ENCODE measurements at regions not wholly inside any gene's neighbourhood (a gene's known extent, or its start where the extent isn't known, plus 50 kb on each side); places are given as distances from the start of the nearest gene placed in this dataset.

GRCh38 chr3:41024031-41024836 lies 175.1 kb upstream of the CTNNB1 start:
- Histone ChIP-seq H3K4me1 (peaks cover 9% of the 10 kb centered on the region), H3K27ac (no peak overlapping the region), H3K9me3 (no peaks in the 10 kb centered on the region), H3K36me3 (no peaks in the 10 kb centered on the region), H3K27me3 (no peaks in the 10 kb centered on the region), H3K4me3 (no peak overlapping the region)
- TF ChIP-seq POLR2A (IDR thresholded peaks at IDR 0.05), result no peak
- TF ChIP-seq POLR2AphosphoS5 (IDR thresholded peaks at IDR 0.05; ENCODE audit: insufficient read depth in 1 of 2, low read depth in 1 of 2), result no peak
- TF ChIP-seq, protein P1, sequence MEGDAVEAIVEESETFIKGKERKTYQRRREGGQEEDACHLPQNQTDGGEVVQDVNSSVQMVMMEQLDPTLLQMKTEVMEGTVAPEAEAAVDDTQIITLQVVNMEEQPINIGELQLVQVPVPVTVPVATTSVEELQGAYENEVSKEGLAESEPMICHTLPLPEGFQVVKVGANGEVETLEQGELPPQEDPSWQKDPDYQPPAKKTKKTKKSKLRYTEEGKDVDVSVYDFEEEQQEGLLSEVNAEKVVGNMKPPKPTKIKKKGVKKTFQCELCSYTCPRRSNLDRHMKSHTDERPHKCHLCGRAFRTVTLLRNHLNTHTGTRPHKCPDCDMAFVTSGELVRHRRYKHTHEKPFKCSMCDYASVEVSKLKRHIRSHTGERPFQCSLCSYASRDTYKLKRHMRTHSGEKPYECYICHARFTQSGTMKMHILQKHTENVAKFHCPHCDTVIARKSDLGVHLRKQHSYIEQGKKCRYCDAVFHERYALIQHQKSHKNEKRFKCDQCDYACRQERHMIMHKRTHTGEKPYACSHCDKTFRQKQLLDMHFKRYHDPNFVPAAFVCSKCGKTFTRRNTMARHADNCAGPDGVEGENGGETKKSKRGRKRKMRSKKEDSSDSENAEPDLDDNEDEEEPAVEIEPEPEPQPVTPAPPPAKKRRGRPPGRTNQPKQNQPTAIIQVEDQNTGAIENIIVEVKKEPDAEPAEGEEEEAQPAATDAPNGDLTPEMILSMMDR (IDR thresholded peaks at IDR 0.05), result no peak
- DNase-seq (ENCODE audit: extremely low spot score in 2 of 2), result no peak
- intact Hi-C loops (cut with DNase I), result no loop called here

GRCh38 chr3:41026394-41027177 lies 172.7 kb upstream of the CTNNB1 start:
- intact Hi-C loops (cut with DNase I), result no loop called here
- no peaks in the 10 kb centered on the region for H3K9me3 ChIP-seq
- H3K4me3 ChIP-seq, result no peak overlapping the region
- H3K27me3 ChIP-seq, result no peaks in the 10 kb centered on the region
- no peaks in the 10 kb centered on the region for H3K36me3 ChIP-seq
- peaks cover 9% of the 10 kb centered on the region for H3K4me1 ChIP-seq
- no peak for DNase-seq (ENCODE audit: extremely low spot score in 2 of 2)
- H3K27ac ChIP-seq, result no peak overlapping the region
- TF ChIP-seq POLR2AphosphoS5 (IDR thresholded peaks at IDR 0.05; ENCODE audit: insufficient read depth in 1 of 2, low read depth in 1 of 2), result no peak
- TF ChIP-seq, protein P1 (IDR thresholded peaks at IDR 0.05), result no peak
- no peak for TF ChIP-seq POLR2A (IDR thresholded peaks at IDR 0.05)

DNA sequence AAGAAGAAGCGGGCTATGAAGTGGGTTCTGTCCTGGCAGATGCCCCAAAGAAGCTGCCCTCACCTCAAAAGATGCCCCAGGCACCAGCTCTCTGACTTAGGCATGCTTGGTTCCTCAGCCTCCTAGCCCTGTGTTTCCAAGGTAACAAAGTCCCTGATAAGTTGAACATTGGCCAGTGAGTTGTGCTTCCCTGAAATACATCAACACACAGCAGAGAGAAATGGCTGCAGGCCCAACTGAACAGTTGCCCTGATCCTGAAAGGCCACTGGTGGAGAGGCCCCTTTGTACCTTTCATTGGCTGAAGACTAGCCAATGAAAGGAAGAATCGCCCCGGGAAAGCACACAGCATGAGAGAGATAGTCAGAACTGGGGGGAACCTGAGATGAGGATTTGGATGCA lies 169.9 kb upstream of the CTNNB1 start:
- no peak for DNase-seq (ENCODE audit: extremely low spot score in 2 of 2)
- H3K4me3 ChIP-seq, result no peak overlapping the region
- TF ChIP-seq POLR2A (IDR thresholded peaks at IDR 0.05) (no peak), POLR2AphosphoS5 (IDR thresholded peaks at IDR 0.05; ENCODE audit: insufficient read depth in 1 of 2, low read depth in 1 of 2) (no peak)
- TF ChIP-seq, protein P1 (IDR thresholded peaks at IDR 0.05), result no peak
- no peaks in the 10 kb centered on the region for H3K9me3 ChIP-seq
- peaks cover 9% of the 10 kb centered on the region for H3K4me1 ChIP-seq
- H3K36me3 ChIP-seq, result no peaks in the 10 kb centered on the region
- intact Hi-C loops (cut with DNase I), result no loop called here
- H3K27ac ChIP-seq, result no peak overlapping the region
- no peaks in the 10 kb centered on the region for H3K27me3 ChIP-seq

DNA sequence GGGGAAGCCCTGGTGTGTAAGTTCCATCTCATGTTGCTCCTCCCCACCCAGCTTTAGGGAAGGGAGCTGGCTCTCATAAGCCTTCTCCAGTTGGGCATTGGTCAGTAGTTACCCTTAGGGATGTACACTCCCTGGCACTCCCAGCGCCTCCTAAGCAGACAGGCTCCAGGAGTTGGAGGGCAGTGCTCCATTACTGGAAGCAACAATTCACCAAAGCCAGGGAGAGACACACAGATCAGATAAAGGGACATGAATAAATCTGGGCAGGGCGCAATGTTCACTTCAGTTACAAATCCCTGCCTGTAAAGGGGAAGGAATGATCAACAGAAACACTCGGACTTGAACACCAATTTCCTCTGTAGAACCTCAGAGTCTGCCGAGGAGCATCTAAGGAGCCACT lies 169.1 kb upstream of the CTNNB1 start:
- no peak overlapping the region for H3K4me3 ChIP-seq
- no peaks in the 10 kb centered on the region for H3K27me3 ChIP-seq
- intact Hi-C loops (cut with DNase I), result no loop called here
- TF ChIP-seq, protein P1 (IDR thresholded peaks at IDR 0.05), result no peak
- no peak for TF ChIP-seq POLR2AphosphoS5 (IDR thresholded peaks at IDR 0.05; ENCODE audit: insufficient read depth in 1 of 2, low read depth in 1 of 2)
- no peak for TF ChIP-seq POLR2A (IDR thresholded peaks at IDR 0.05)
- no peaks in the 10 kb centered on the region for H3K9me3 ChIP-seq
- H3K27ac ChIP-seq, result no peak overlapping the region
- peaks cover 9% of the 10 kb centered on the region for H3K4me1 ChIP-seq
- no peaks in the 10 kb centered on the region for H3K36me3 ChIP-seq
- DNase-seq (ENCODE audit: extremely low spot score in 2 of 2), result no peak

DNA sequence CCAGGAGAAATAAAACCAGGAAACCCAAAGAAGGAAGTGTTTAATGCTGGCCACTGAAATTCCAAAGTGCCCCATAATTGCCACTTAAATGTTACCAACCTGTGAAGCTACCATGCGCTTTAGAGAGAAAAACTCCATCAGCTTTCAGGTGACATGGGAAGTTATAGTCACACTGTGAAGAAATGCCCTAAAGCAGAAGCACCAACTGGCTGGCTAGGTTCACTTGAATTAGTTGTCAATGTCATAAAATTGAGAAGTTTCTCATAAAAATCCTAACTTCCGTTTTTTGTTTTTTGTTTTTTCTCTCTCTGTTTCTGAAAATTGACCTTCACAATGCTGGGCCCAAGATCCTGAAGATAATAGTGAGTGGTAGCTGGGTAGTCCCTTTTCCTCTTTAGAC lies 167.9 kb upstream of the CTNNB1 start:
- intact Hi-C loops (cut with DNase I), result no loop called here
- no peak for TF ChIP-seq POLR2AphosphoS5 (IDR thresholded peaks at IDR 0.05; ENCODE audit: insufficient read depth in 1 of 2, low read depth in 1 of 2)
- TF ChIP-seq POLR2A (IDR thresholded peaks at IDR 0.05), result no peak
- TF ChIP-seq, protein P1 (IDR thresholded peaks at IDR 0.05), result no peak
- H3K36me3 ChIP-seq, result no peaks in the 10 kb centered on the region
- H3K27me3 ChIP-seq, result no peaks in the 10 kb centered on the region
- no peak overlapping the region for H3K4me3 ChIP-seq
- H3K27ac ChIP-seq, result no peak overlapping the region
- peaks cover 4% of the 10 kb centered on the region for H3K4me1 ChIP-seq
- DNase-seq (ENCODE audit: extremely low spot score in 2 of 2), result no peak
- no peaks in the 10 kb centered on the region for H3K9me3 ChIP-seq
